Testis (tissue), 2 donors: ENCODE measurements at regions not wholly inside any gene's neighbourhood (a gene's known extent, or its start where the extent isn't known, plus 50 kb on each side); places are given as distances from the start of the nearest gene placed in this dataset.

ENCODE experiments used
- CTCF ChIP-seq, 3 experiments: fragments of 450-650 bp in 2 of 3; fragments of 200-600 bp in 1 of 3; sonication (generic) in 1 of 3; IDR thresholded peaks; one replicate each; pipeline ENCODE4 v1.5.1; 2016 to 2019; ENCODE audit warnings: antibody characterized with exemption in 3 of 3, mild to moderate bottlenecking in 2 of 3, moderate library complexity in 1 of 3
- POLR2A ChIP-seq: fragments of 450-650 bp; IDR thresholded peaks from one replicate; pipeline ENCODE4 v1.6.1; 2017; ENCODE audit warnings: antibody characterized with exemption, mild to moderate bottlenecking, moderate library complexity

GRCh38 chr14:42633504-42634095 is 1026.9 kb downstream of the LRFN5 start:
- TF ChIP-seq CTCF (IDR thresholded peaks at IDR 0.05) (no peak), POLR2A (no peak)
